ENCODE measurements at regions not wholly inside any gene's neighbourhood (a gene's known extent, or its start where the extent isn't known, plus 50 kb on each side); places are given as distances from the start of the nearest gene placed in this dataset.

DNA sequence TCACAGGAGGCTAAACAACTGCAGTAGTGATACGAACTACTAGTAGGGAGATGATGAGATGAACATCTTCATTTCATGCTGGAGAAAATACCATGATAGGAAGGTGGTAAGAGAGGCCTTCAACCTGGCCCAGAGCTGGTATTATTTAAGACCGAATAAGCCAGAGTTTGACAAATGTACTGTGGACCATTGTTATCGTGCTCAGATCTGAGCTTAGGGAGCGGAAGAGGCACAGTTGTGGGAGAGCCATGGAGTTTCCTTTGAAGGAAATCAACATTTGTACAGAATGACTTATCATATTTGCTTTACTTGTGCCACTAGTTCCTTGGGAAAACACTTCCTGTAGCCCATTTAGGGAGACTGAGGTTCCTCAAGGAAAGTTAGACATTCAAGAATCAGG is 260.6 kb upstream of the TNP1 start:
- no peak for TF ChIP-seq POLR2A (IDR thresholded peaks at IDR 0.05)
- TF ChIP-seq, protein P1, sequence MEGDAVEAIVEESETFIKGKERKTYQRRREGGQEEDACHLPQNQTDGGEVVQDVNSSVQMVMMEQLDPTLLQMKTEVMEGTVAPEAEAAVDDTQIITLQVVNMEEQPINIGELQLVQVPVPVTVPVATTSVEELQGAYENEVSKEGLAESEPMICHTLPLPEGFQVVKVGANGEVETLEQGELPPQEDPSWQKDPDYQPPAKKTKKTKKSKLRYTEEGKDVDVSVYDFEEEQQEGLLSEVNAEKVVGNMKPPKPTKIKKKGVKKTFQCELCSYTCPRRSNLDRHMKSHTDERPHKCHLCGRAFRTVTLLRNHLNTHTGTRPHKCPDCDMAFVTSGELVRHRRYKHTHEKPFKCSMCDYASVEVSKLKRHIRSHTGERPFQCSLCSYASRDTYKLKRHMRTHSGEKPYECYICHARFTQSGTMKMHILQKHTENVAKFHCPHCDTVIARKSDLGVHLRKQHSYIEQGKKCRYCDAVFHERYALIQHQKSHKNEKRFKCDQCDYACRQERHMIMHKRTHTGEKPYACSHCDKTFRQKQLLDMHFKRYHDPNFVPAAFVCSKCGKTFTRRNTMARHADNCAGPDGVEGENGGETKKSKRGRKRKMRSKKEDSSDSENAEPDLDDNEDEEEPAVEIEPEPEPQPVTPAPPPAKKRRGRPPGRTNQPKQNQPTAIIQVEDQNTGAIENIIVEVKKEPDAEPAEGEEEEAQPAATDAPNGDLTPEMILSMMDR (IDR thresholded peaks at IDR 0.05): no peak
